ENCODE measurements at regions not wholly inside any gene's neighbourhood (a gene's known extent, or its start where the extent isn't known, plus 50 kb on each side); places are given as distances from the start of the nearest gene placed in this dataset.
"Not testable (repeated sequence)": the region's sequence is repeated elsewhere in the genome, so short reads cannot be mapped to it uniquely, and the experiment has no call there.

DNA sequence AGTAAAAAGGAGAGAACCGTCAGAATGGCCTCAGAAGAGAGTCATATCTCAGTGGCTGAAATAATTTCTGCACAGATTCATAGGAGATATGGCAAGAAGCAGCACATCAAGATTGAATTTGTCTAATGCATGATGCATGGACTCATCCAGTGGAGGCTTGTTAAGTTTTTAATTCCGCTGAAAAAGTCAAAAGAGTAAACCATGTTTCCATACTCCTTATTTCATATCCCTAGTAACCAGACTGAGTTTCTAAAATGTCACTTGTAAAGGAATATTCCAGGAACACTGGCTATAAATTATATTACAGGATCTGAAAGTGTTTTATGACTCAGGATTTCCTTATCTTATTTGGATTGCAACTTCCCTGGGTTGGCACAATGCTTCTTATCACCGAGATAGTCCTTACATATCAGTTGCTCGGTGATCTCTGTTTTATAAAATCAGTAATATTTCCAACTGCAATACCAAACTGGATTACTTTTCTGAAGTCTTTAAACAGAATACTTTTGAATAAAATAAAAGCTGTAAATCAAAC is 180.2 kb upstream of the TSC22D1 start:
- FAIRE-seq: no peak
- DNase-seq (ENCODE audit: insufficient read length, low spot score): no peak

DNA sequence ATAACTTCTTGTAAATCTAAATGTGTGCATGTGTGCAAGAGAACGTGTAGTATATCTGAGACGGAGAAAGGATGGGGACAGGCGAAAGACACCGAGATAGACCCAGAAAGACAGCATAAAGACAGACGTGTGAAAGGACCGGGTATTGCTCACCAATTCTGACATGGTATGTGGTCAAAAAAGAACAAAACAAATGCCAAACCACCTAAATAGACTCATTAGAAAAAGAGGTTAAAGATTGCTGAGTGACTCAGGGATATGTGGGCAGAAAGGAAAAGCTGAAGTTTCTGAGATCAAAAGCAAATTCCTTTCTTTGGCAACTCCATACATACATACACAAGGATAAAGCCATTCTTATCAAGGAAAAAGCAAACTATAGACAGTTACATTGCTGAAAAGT is 179.7 kb upstream of the TSC22D1 start:
- FAIRE-seq (no peak), DNase-seq (ENCODE audit: insufficient read length, low spot score) (no peak)

DNA sequence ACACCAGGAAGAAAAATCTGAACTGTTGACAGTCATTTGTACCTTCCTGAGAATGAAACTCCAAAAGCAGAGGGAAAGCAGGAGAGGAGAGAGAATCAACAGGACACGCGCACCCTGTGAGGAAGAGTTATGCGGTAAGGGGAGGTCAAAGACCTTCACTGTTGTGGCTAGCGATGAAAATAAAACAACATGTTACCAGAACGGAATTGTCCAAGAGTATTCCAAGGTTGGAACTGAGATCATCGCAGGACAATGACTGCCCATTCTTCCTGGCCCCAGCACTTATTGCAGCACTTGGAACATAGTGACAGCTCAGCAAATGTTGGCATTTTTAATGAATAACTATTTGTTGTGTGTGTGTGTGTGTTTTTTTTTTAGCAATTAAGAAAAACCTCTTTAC is 176.0 kb upstream of the TSC22D1 start:
- DNase-seq (ENCODE audit: insufficient read length, low spot score) (no peak), FAIRE-seq (no peak)

GRCh38 chr13:44750630-44751029 is 174.5 kb upstream of the TSC22D1 start:
- no peak for FAIRE-seq
- DNase-seq (ENCODE audit: insufficient read length, low spot score): no peak

DNA sequence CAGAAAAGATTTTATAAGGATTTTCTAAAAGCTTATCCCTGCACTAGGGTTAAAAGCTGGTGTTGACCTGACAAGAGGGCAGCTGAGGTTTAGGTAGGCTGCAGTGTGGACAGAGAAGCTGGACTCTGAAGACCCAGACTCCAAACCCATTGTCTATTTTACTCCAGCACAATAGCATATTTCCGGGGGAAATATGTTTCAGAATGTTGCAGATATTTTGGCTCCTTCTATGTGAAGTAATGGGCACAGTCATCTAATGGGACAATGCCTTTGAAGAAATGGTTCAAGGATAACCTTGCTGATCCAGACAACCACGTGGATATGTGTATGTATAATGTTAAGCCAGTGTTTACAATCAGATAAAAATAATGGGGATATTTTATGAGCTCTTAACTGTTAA is 173.8 kb upstream of the TSC22D1 start:
- FAIRE-seq (no peak), DNase-seq (ENCODE audit: insufficient read length, low spot score) (no peak)

DNA sequence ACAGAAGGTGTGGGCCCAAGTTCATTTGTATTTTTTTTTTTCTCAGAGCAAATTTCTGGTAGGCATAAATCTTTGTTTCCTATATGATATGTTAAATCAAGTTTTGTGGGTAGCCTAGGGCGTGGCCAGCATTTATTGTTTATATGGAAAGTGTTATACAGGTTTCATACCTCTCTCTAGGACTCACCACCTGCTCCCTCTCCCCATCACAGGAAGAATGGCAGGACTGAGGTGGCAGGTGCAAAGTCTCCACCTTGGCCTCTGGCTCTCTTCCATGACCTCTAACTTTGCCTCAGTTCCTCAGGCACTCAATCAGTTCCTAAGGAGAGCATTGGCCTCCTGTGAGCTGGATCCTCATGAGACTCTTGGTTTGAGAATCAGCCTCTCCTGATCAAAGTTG is 172.3 kb upstream of the TSC22D1 start:
- DNase-seq (ENCODE audit: insufficient read length, low spot score) (no peak), FAIRE-seq (no peak)

DNA sequence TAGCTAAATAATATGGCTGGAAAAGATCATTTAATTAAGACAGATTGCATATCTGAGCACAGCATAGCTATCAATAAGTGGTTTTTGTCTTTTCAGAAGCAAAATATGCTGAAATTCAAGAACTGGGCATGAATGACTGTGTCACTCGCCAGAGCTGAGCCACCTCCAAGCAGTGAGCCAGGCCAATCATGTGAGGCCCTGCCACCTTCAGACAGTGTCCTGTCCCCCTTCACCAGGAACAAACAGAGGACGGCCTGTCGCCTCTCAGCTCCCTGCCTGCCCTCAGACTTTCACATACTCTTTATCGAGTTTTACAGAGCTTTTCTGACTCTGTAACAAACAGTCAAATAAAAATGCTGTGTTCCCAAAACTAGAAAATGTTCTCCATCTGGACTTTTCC is 171.0 kb upstream of the TSC22D1 start:
- FAIRE-seq (no peak), DNase-seq (ENCODE audit: insufficient read length, low spot score) (no peak)

DNA sequence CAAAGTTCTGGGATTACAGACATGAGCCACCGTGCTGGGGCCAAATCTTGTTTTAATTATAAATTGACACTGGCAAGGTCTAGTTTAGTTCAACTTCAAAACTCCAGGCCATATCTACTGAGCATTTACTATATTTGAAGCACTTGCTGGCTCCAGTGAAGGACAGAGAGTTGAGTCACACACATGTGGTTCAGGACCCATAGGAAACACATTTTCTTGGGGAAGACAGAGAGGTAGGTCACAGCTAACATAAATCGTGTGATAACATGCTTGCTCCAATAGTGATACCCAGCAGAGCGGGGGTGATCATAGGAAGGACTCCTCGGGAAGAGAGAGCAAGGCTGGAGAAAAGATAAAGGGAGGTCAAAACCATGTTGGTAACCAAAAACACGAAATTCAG is 170.6 kb upstream of the TSC22D1 start:
- FAIRE-seq (no peak), DNase-seq (ENCODE audit: insufficient read length, low spot score) (no peak)

DNA sequence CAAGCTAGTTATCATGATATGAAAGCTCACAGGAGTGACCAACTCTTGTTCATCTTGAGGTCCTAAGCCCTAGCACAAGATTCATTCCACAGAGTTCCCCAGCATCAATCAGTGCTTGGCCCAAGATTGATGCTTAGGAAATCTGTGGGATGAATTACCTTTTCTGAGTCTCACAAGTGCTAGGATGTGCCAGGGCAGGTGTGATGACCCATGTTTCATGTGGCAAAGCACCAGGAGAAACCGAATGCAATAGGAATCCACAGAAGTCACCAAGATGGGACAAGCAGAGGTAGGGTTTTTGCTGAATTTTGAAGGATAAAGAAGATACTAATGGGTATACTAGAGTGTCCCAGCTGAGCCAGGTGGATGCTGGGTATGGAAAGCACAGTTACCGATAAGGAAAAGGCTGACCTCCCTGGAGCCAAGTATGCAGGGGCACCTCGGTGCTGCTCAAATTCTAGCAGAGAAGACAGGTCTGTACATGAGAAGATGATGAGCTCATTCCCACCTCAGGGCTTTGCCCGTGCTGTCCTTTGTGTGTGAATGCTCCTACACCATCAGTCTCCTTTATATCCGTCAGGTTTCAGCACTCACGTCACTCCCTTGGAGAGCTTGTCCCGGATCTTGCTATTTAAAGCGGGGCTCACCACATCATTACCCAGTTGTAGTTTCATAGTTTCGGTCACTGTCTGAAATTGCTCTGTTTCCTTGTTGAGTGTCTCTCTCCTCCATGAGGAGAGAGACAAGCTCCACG is 168.9 kb upstream of the TSC22D1 start:
- no peak for DNase-seq (ENCODE audit: insufficient read length, low spot score)
- no peak for FAIRE-seq

GRCh38 chr13:44739539-44739938 is 163.4 kb upstream of the TSC22D1 start:
- DNase-seq (ENCODE audit: insufficient read length, low spot score): no peak

DNA sequence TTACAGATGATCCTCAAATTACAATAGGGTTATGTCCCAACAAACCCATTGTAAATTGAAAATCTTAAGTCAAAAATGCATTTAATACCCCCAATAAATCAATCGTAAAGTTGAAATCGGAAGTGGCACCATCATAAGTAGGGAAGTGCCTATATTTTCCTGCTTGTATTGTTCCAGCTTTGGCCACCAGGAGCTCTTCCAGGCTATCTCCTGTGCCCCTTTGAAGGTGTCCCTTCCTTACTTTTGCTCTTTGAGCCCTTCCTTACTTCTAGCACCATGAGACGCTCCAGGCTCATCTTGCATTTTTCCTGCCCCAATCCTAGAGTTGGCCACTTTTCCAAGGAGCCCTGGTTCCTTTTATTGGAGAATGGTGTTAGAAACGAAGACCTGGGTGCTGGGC is 163.0 kb upstream of the TSC22D1 start:
- FAIRE-seq: no peak
- DNase-seq (ENCODE audit: insufficient read length, low spot score): no peak

More at GRCh38 chr13:44739539-44739938, 163.4 kb upstream of the TSC22D1 start:
- FAIRE-seq: no peak

DNA sequence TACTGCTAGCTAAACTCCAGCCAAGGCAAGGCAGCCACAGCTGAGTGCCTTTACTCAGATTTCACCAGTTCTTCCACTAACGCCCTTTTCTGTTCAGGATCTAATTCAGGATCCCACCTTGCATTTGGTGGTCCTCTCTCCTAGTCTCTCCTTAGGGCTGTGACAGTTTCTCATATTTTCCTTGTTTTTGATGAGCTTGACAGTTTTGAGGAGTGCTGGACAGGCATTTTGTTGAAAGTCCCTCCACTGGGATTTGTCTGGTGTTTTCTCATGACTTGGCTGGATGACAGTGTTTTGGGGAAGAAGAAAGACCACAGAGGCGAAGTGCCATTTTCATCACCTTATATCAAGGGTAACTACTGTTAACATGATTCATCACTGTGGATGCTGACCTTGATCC is 162.3 kb upstream of the TSC22D1 start:
- no peak for FAIRE-seq

GRCh38 chr13:44735806-44736205 is 159.7 kb upstream of the TSC22D1 start:
- FAIRE-seq (no peak), DNase-seq (ENCODE audit: insufficient read length, low spot score) (no peak)

More for the DNA sequence above, 162.3 kb upstream of the TSC22D1 start:
- DNase-seq (ENCODE audit: insufficient read length, low spot score): no peak

DNA sequence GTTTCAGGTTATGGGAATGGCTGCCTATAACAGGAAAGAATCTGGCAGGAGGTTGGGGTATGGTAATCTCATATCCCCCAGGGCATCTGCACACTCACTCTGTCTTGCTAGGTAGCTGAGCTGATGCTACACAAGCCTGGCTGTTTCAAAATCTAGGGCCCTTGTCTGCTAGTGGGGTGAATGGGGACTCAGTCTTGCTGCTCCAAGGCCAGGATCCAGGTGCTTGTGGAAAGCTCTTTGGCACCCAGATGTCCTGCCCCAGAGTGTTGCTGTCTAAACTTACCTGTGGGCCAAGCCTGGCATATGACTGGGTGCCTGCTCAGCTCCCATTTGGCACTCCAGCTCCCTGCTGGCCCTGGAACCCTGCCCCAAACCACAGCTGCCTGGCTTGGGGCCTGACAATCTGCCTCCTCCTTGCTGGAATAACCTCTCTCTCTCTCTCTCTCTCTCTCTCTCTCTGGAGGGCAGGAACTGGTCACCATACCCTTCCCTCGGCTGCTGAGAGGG is 158.1 kb upstream of the TSC22D1 start:
- DNase-seq (ENCODE audit: insufficient read length, low spot score): no peak
- no peak for FAIRE-seq

DNA sequence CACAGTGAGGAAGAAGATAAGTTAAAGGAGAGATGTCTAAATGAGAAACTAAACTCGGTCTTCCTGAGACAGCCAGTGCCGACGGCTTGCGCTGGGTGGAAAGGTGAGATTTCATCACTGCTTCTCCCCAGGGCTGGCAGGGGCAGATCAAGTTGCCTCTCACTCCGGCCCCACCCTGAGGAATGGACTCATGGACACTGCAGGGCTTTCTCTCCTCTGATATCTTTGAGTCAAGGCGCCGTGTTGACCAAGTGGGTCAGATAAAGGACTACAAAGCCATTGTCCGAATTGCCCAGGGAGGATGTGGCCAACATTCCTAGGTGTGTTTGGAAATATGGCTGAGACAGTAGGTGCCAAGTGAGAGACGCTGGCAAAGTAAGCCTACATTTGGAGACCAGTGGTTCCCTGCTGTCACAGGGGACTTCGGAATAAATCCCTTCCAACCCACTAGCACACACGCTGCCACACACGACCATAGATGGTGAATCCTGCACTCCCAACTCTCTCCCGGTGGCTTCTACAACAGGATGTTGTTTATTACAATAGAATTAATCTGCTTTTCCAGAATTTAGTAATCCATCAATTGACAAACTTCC is 156.5 kb upstream of the TSC22D1 start:
- FAIRE-seq: no peak
- DNase-seq (ENCODE audit: insufficient read length, low spot score): no peak

GRCh38 chr13:44730851-44731250 is 154.7 kb upstream of the TSC22D1 start:
- no peak for FAIRE-seq
- no peak for DNase-seq (ENCODE audit: insufficient read length, low spot score)

- DNase-seq (ENCODE audit: insufficient read length, low spot score): no peak
- FAIRE-seq: no peak
These were observed 154.0 kb upstream of the TSC22D1 start for GRCh38 chr13:44730099-44730498.

DNA sequence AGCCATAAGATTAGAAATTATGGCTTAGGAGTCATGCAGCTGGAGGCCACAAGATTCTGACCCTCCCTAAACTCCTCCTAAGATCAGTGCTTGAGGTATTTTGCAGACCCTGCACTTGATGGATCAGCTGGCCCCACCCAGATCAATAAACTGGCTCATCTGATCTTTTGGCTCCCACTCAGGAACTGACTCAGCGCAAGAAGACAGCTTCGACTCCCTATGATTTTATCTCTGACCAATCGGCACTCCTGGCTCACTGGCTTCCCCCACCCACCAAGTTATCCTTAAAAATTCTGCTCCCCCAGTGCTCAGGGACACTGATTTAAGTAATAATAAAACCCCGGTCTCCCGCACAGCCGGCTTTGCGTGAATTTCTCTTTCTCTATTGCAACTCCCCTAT is 151.5 kb upstream of the TSC22D1 start:
- not testable (repeated sequence) for DNase-seq (ENCODE audit: insufficient read length, low spot score)

GRCh38 chr13:44726778-44727177 is 150.6 kb upstream of the TSC22D1 start:
- DNase-seq (ENCODE audit: insufficient read length, low spot score) (no peak), FAIRE-seq (no peak)

More for the DNA sequence above, 151.5 kb upstream of the TSC22D1 start:
- FAIRE-seq: not testable (repeated sequence)

GRCh38 chr13:44726214-44726613 is 150.1 kb upstream of the TSC22D1 start:
- DNase-seq (ENCODE audit: insufficient read length, low spot score): no peak
- FAIRE-seq: no peak

DNA sequence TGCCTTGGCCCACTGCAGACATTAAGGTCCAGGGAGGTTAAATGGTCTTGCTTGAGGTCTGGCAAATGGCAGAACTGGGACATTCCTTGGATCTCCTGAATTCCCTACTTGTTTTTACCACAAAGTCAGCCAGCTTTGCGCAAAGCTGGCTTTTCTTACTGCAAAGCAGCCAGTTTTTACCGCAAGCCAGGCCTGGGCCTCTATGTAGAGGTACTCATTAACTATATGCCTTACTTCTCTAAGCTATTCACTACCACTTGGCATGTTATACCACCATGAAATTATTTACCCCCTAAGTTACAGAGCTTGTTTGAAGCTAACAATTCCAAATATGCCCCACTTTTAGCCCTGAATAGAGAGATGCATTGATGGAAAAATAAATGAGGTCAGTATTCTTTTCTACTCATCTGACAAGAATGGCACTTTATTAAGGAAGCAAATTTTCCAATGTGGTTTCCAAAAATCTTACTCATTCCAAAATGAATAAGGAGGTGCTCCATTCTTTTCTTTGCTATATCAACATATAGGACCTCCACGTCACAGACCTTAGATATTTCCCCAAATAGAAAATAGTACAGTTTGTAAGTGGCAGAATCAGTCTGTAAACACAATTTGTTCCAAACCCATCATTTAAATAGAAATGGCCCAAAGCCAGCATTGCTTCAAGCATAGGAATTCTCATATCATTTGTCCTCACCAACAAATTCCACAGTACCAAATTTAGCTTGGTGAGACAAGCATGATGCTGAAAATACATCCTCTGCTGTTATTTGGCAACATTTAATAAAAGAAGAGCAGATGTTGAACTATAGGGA is 143.9 kb upstream of the TSC22D1 start:
- FAIRE-seq: no peak
- DNase-seq (ENCODE audit: insufficient read length, low spot score): no peak

Data from GM19239 (cell line).